AG20443 (cell line): ENCODE measurements at regions not wholly inside any gene's neighbourhood (a gene's known extent, or its start where the extent isn't known, plus 50 kb on each side); places are given as distances from the start of the nearest gene placed in this dataset.

Source experiments
- DNase-seq: peaks from one replicate; pipeline ENCODE4 v3.0.0; 2012; ENCODE audit warnings: low spot score, mixed read lengths

DNA sequence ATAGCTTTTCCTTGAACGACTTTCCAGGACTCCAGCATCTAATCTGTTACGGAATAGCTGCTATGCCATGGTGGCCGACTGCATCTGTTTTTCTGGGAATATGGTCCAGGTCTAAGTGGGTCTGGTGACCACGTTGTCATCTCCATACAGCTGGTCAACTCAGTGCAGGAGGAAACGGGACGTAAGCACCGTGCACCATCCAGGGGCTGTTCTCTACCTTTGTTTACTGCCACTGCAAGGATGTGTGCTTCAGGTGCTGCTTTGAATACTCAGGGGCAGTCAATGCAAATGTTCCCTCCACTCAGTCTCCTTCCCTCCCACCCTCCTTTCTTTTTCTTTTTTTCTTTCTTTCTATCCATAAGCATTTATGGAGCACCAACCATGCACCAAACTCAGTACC, 648.2 kb downstream of the VRK1 start:
- no peak for DNase-seq

DNA sequence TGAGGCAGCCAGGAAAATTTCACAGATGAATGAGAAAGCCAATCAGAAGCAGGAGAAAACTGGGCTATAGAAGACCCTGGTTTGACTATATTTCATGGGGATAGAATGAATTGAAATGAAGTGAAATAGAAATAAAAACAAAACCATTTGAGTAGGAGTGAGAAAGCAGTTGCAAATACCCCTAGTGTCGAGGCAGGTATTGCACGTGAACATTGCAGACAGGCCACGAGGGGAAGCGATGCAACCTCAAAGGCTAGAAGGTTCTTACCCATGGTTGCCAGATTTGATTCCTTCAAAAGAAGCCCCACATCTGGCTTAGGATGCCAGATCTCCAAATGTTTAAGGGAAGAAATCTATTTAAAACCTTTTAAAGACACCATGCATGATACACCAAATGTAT, 648.9 kb downstream of the VRK1 start:
- DNase-seq, result no peak

DNA sequence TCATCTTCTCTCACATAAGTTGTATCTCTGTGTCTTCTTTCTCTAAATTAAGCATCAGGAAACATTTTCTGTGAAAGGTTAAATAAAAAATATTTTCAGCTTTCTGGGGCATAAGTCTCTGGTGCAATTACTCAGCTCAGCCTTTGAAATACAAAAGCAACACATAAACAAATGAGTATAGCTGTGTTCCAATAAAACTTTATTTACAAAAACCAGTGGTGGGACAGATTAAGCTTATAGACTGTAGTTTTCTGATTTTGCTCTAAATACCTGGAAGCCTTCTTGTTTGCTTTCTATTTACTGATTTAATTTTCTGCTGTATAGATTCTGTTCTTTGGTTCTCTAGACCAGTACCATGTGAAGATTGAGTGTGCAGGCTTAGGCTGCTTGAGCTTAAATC, 655.1 kb downstream of the VRK1 start:
- DNase-seq, result no peak

DNA sequence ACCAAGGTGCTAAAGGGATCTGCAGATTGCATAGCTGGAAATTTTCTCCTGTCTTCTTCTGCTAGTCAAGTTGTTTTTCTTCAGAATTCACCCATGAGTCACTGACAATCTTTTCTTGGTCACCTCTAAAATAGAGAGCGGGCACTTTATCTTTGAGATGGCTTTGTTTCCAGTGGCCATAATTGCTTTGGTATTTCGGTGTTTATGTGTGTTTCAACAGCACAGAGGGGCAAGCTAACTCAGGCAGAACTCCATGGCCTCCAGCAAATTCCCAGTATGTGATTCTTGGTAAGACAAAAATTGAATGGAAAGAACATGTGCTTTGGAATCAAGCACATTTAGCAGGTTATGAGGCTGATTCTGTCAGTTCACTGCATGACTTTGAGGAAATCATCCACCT, 656.8 kb downstream of the VRK1 start:
- DNase-seq, result no peak

DNA sequence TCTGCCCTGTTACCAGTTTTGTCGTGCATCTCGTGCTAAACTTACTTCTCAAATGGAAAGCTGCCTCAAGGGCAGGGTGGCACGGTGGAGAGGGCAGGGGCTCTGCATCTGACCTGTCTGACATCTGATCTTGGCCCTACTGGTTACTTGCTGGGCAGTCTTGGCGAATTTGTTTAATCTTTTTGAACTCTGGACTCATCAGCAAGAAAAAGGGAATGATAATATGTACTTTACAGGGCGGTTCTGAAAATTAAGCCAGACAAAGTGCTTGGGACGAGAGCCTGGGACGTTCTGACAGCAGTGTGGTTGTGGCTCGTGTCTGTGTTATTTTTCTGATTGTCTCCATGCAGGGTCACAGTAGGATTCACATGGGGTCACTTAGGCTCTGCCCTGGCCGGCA, 659.3 kb downstream of the VRK1 start:
- no peak for DNase-seq

DNA sequence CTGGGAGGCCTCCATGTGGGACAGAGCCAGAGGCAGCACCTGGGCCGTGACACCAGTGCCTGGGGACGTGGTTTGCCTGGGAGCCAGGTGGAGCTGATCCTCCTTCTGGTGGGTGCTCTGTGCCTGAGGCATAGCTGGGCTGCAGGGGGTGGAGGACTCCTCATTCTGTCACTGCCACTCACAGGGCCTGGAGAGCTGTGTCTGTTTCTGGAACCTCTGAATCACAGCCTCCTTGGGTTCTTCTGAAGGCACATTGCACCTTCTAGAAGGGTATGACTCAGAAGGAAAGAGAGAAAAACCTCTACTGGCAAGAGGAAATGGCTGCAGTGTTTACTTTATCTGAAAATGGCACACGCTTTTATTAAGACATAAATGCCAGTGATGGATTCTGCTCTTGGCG, 659.8 kb downstream of the VRK1 start:
- no peak for DNase-seq

DNA sequence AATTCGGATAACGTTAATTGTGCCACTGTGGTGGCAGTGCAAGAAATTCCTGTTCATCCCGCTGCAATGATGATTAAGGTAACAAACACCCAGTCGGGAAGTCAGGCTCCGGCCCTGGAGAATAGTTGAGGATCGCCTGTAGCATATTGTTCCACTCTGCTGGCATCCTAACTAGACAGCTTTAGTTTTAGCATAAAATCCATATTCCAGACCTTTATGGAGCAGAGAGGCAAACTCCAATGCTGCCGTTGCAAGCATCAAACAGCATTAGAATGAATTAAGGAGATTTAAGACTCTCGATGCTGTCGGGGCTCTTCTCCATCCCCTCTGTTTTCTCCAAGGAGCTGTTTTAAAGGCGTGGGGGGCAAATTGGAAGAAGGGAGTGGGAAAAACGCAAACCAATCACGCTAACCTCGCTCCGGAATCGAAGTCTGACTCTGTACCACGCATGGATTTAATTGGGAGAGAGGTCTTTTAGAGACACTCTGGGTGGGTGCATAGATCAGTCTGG, 660.4 kb downstream of the VRK1 start:
- no peak for DNase-seq

DNA sequence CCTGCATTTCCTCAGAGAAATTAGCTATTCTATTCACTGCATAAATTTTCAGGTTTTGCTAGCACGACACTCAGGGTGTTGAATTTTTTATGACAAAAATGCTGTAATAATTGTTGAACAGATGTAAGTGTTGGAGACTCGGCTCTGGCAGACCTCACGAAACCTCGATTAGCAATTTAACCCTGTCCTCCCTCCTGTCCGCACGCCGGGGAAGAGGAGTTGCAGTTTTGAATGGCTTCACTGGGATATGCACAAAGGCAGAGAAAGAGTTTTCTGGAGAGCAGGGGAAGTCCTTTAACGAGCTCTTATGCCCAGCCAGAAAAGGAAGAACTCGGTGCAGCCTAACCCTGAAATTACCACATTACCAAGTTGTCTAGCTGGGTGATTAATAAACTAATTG, 661.1 kb downstream of the VRK1 start:
- DNase-seq, result no peak

DNA sequence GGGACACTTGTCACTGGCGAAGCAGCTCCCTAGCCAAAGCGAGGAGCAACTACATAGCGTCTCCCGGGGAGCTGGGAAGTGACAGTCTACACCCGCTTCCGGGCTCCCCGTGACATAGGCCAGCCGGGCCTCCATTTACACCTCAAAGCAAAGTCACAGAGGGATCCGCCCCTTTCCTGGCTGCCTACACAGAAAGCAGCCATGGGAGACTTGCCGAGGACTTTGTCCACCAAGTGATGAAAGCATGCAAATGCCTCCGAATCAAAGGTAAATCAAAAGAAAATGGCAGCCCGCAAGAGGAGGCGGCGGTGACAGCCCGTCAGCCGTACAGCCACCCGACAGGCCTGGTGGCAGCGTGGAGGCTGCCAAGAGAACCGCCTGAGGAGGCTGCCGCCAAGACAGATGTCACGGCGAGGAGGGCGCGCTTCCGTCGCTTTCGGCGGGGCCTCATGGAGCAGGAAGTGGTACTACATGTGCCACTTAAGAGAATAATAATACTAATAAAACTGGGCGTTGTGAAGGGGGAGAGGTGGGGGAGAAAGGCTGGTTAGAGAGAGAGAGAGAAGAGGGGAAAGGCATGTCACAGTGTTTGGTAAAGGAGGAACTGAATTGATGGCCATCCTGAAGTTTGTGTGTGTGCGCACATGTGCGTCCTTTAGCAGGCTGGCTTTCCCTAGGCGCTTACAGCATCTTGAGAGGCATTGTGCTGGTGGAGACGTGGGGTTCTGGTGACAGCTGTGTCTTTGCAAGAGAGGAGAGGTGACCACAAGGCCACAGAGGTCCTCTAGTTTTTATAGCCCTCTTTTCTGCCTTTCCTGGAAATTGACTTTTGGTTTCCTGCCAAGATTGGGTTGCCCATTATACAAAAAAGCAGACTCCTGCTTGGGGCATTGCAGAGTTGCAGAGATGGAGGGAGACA, 661.7 kb downstream of the VRK1 start:
- no peak for DNase-seq

DNA sequence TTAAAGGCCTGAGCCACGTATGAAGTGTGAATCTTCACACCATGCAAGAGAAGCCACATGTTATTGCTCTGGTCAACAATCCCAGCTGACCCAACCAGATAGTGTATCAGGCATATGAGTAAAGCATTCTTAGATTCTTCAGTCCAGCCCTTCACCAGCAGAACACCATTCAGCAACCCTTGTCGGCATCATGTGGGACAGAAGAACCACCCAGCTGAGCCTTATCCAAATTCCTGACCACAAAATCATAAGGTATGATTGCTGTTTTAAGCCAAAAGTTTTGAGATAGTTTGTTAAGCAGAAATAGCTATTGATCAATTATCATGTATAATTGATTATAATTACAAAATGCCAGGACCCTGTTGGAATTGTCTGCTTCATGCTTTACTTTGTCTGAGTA, 664.9 kb downstream of the VRK1 start:
- DNase-seq, result no peak

DNA sequence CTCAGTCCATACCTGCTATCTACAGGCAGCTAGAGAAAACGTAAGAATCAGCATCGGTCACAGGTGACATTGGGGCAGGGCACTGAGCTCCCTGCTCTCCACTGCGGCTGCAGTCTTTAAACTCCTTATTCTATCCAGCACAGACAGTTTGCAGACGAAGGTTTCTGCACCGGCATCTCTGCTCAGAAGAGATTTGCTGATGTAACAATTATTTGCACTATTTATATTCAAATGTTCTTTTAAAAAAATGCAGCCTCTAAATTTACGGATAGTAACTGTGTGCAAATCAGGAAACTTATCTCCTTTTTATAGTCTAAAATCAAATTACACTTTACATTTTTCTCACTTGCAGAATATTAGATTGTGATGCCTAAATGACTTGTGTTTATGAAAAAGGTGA, 671.0 kb downstream of the VRK1 start:
- no peak for DNase-seq

DNA sequence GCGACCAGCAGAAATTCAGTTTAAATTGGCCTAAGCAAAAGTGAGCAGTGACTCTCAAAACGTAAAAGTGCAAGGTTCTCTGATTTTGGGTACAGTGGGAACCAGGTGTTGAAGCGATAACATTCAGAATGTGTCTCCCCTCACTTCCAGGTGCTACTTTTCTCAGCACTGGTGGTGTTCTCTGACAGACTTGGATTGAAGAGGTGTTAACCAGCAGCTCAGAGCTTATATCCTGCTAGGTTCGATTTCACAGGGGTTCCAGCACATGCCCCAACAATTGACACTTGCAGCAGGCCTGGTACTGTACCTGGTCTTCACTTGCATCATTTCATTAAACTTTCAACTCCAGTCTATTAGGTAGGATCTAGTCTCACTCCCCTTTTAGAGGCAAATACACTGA, 680.2 kb downstream of the VRK1 start:
- no peak for DNase-seq

DNA sequence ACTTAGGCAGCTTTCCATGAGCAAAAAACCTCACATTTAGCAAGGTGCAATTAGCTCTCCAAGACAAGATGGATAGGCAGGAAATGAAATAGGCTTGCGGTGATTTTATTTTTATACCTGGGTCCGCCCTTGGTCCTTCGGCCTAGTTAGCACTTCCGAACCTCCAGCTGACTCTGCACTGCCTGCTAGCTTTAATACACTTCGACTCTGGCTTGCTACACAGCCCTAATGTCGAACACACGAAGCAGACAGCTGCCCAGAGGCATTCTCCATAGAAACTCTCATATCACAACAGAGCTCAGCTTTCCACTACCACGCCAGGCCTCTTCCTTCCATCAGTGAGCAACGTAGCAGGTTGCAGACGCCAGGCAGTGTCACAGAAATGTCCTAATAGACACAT, 688.0 kb downstream of the VRK1 start:
- DNase-seq, result no peak

DNA sequence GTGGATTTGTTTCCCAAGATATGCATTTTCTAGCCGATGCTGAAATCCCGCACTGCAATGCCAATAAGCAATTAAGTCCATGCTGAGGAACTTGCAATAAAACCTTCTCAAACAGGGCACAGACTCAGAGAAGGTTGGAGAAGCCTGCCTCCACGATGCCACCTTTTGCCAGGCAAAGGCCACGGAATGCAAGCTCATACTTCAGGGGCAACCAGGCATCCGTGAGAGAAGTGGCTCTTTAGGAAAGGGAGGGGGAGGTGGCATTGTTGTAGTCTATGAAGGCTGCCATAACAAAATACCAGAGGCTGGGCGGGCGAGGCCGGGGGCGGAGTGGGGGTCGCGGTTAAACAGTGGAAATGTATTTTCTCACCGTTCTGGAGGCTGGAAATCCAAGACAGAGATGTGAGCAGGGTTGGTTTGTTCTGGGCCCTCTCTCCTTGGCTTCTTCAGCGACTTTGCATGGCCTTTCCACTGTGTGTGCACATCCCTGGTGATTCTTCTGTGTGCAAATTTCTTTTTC, 689.5 kb downstream of the VRK1 start:
- no peak for DNase-seq

DNA sequence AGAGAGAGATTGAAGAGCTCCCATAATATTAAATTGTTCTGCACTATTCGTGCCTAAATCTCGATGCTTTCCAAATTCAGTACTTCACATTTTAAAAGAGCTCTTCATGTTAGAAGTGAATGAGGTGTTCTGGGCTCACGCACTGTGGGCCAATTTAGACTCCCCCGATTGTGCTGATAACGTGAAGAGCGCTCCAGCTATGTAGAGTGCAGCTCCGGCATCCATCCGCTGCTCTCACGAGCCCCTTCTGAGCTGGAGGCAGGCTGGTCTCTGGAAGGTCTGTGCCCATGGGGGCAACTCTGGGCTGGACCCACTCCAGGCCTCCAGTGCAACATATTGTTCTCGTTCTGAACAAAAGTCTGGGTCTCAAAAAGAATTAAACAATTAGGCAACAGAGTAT, 692.6 kb downstream of the VRK1 start:
- DNase-seq, result no peak

DNA sequence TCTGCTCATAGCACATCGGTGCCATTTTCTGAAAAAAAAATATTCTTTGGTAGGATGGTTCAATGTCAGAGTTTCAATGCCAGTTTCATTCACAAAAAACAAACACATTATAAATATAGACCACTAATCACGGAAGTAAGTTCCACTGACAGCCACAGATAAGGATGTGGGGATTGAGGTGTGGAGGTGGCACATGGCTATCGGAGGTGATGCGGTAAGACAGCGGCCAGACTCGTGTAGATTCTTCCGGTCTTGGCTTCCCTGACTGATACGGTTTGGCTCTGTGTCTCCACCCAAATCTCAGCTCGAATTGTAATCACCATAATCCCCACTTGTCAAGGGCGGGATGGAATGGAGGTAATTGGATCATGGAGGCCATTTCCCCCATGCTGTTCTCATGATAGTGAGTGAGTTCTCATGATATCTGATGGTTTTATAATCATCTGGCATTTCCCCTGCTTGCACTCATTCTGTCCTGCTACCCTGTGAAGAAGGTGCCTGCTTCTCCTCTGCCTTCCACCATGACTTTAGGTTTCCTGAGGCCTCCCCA, 693.4 kb downstream of the VRK1 start:
- DNase-seq, result no peak

DNA sequence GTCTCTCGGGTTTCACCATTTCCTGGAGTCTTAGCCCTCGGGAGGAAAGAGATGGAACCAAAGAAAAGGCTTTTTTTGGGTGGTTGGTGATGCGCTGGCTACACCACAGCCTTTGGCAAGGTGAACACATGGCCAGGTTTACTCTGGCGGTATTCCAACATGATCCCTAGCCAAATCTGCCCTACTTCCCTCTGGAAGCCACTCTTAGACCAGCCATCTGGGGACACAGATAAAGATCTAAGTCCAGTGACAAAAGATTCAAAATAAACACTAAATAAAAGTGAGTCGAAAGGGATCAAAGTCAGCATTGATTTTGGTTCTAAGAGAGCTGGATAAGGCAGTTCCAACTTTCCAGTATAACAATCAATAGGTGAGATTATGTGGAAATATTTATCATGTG, 694.5 kb downstream of the VRK1 start:
- DNase-seq, result no peak

DNA sequence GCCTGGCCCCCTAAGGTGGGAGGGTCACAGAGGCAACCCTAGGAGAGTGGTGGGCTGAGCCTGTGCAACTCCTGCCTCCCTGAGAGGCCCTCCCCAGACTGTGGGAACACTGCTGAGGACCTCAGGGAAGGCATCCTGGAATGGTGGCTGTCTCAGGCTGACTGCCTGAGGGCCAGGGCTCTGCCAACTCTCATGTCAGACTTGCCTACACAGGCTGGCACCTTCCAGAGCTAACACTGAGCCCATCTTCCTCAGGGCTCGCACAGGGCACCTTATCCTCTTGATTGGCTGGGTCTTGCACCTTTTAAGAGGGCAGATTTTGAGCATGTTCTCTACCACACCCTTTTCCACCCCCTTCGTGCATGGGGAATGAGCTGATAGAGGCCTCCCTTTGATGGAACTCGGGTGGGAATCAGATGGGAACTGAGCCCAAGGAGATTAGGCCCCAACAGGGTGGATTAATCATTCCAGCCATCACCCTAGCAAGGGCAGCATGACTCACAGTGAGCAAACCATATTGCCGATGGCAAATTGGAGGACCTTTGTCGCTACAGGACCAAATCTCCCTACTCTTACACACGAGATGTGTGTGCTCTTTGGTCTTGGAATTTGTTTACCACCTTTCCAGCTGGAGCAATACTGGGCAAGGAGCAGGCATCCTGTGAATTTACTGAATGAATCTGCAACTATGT, 702.8 kb downstream of the VRK1 start:
- DNase-seq, result no peak

DNA sequence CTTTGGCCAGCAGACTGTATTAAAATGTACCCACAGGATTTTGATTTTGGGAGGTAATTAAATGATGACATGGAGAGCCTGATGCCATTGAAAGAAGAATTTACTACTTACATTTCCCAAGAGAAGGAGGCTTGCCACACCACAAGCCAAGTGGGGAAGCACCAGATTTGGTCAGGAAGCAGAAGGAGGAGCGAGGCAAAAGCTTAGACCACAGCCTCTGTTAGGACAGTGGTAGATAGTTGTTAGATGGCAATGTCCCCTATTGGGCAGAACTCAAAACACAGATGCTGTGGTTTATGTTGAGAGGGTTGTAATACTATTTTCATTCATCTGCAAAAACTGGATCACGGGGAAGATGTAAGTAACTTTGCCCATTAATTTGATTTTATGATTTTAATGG, 709.4 kb downstream of the VRK1 start:
- DNase-seq, result no peak

DNA sequence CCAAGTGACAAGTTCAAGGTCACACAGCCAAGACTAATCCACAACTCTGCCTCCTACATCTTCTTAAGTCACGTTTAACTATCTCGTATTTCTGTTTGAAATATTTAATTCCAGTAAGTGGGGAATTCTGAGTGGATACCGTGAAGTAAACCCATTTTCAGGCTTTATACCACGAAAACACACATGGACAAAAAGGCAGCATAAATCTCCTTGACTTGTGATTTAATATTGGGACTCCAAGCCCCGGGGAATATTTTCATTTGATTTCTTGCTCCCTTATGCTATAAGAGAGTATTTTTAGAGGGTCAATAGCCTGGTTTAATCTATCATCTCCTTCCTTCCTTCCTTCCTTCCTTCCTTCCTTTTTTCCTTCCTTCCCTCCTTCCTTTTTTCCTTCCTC, 716.7 kb downstream of the VRK1 start:
- DNase-seq, result no peak

DNA sequence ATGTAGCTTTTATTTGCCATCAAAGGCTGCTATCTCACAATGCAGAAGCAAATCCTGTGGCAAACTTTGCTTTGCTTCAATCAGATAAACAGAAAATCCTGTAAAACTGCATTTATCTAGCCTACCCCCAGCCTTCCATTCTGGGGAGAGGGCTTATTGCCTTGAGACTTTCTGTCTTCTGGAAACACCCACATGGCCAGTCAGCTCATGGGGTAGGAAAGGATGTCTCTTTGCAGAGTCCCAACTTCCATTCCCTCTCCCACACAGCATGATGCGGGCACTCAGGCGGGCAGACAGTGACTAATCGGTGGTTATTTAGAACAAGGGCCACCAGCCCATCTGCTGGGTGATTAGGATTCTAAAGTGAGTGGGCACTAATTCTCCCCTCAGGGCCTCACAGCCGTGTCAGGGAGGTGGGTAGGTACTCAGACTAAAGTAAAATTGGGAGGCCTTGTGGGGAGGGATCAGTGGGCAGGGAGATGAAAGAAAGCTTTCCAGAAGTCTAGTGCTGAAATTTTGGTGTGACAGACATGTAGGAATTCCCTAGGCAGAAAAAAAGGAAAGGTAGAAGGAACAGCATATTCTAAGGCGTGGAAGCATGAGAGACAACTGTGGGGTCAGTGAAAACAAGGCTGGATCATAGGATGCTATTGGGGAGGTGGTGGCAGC, 720.5 kb downstream of the VRK1 start:
- no peak for DNase-seq

DNA sequence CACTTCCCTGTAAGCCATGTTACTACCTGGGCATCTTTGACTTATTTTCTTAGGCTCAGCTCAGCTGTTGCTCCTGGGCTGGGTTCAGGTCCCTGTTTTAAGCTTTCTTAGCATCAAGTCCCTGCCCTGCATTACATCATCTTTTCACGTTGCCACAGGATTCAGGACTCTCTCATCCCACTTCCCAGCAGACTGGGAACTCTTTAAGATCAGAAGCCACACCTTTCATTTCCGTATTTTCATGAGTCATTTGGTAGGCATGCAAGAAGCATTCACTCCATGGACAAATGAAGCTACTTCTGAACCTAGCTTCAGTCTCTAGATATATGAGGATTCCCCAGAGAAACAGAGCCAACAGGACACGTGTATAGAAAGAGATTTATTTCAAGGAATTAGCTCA, 726.8 kb downstream of the VRK1 start:
- DNase-seq, result no peak
